Sigmoid colon (tissue), 4 donors: ENCODE measurements at regions not wholly inside any gene's neighbourhood (a gene's known extent, or its start where the extent isn't known, plus 50 kb on each side); places are given as distances from the start of the nearest gene placed in this dataset.

Experiments
- EP300 ChIP-seq, 4 donors: sonication (generic); formaldehyde crosslinking; IDR thresholded peaks; one replicate each; pipeline ENCODE4 v1.6.1; 2017; ENCODE audit warnings: antibody characterized with exemption in 4 of 4
- POLR2A ChIP-seq, 2 donors: fragments of 450-650 bp; IDR thresholded peaks; one replicate each; pipeline ENCODE4 v1.6.1; 2016; ENCODE audit warnings: antibody characterized with exemption in 2 of 2, mild to moderate bottlenecking in 2 of 2, moderate library complexity in 2 of 2
- TF ChIP-seq, protein P1 (sequence below), 4 experiments: fragments of 450-650 bp in 3 of 4; fragments of 200-600 bp in 1 of 4; IDR thresholded peaks; one replicate each; pipeline ENCODE4 v1.5.1; 2016 to 2019; ENCODE audit warnings: antibody characterized with exemption in 4 of 4, mild to moderate bottlenecking in 3 of 4, moderate library complexity in 2 of 4

DNA sequence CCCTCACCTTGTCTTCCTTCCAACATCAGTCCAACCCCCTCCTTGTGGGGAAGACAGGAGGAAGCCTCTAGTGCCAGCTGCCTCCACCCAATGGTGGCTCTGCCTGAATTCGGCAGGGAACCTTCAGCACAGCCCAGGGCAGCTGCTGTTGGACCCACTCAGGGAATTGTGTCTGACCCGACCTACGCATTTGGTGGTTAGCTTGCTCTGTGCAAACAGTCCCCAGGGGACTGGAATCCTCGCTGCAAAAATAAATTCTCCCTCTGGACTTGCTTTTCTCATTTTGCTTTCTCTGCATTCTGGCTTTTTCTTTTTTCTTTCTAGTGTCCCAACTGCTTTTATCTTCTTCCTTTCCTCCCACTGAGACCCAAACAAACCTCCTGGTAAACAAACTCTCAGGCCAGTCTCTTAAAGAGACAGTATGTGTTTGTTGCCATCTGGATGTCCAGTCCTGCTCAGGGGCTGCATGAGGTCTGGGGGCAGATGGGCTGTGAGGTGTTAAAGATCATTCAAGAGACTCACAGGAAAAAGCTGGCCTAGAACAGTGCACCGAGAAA is 137.7 kb upstream of the HAAO start:
- TF ChIP-seq, protein P1, sequence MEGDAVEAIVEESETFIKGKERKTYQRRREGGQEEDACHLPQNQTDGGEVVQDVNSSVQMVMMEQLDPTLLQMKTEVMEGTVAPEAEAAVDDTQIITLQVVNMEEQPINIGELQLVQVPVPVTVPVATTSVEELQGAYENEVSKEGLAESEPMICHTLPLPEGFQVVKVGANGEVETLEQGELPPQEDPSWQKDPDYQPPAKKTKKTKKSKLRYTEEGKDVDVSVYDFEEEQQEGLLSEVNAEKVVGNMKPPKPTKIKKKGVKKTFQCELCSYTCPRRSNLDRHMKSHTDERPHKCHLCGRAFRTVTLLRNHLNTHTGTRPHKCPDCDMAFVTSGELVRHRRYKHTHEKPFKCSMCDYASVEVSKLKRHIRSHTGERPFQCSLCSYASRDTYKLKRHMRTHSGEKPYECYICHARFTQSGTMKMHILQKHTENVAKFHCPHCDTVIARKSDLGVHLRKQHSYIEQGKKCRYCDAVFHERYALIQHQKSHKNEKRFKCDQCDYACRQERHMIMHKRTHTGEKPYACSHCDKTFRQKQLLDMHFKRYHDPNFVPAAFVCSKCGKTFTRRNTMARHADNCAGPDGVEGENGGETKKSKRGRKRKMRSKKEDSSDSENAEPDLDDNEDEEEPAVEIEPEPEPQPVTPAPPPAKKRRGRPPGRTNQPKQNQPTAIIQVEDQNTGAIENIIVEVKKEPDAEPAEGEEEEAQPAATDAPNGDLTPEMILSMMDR (IDR thresholded peaks at IDR 0.05), result no peak
- TF ChIP-seq POLR2A (IDR thresholded peaks at IDR 0.05), result no peak
- no peak for TF ChIP-seq EP300 (IDR thresholded peaks at IDR 0.05)
